ENCODE measurements at regions not wholly inside any gene's neighbourhood (a gene's known extent, or its start where the extent isn't known, plus 50 kb on each side); places are given as distances from the start of the nearest gene placed in this dataset.
"Not testable (repeated sequence)": the region's sequence is repeated elsewhere in the genome, so short reads cannot be mapped to it uniquely, and the experiment has no call there.

- DNase-seq (ENCODE audit: low read depth), result no peak
Measured at GRCh38 chr1:192862271-192862670, 53.4 kb downstream of the RGS2 start.

- no peak for DNase-seq (ENCODE audit: low read depth)
Measured at GRCh38 chr1:192866241-192866868, 57.5 kb downstream of the RGS2 start.

GRCh38 chr1:192867180-192867579 lies 58.3 kb downstream of the RGS2 start:
- DNase-seq (ENCODE audit: low read depth), result no peak

GRCh38 chr1:192869308-192869940 lies 60.6 kb downstream of the RGS2 start:
- DNase-seq (ENCODE audit: low read depth), result no peak

GRCh38 chr1:192872010-192872409 lies 63.2 kb downstream of the RGS2 start:
- no peak for DNase-seq (ENCODE audit: low read depth)

GRCh38 chr1:192873836-192874235 lies 65.0 kb downstream of the RGS2 start:
- DNase-seq (ENCODE audit: low read depth), result no peak

GRCh38 chr1:192876633-192877032 lies 67.8 kb downstream of the RGS2 start:
- no peak for DNase-seq (ENCODE audit: low read depth)

GRCh38 chr1:192877283-192877886 lies 68.5 kb downstream of the RGS2 start:
- DNase-seq (ENCODE audit: low read depth), result no peak

- no peak for DNase-seq (ENCODE audit: low read depth)
Measured at GRCh38 chr1:192878249-192878648, 69.4 kb downstream of the RGS2 start.

- DNase-seq (ENCODE audit: low read depth), result no peak
Measured at GRCh38 chr1:192879406-192879805, 70.6 kb downstream of the RGS2 start.

GRCh38 chr1:192880231-192880630 lies 71.4 kb downstream of the RGS2 start:
- no peak for DNase-seq (ENCODE audit: low read depth)

- no peak for DNase-seq (ENCODE audit: low read depth)
Measured at GRCh38 chr1:192884241-192884640, 75.4 kb downstream of the RGS2 start.

- DNase-seq (ENCODE audit: low read depth), result not testable (repeated sequence)
Measured at GRCh38 chr1:192885387-192885786, 76.5 kb downstream of the RGS2 start.

- no peak for DNase-seq (ENCODE audit: low read depth)
Measured at GRCh38 chr1:192887426-192887825, 78.6 kb downstream of the RGS2 start.

GRCh38 chr1:192888574-192888973 lies 79.7 kb downstream of the RGS2 start:
- no peak for DNase-seq (ENCODE audit: low read depth)

GRCh38 chr1:192889082-192889481 lies 80.2 kb downstream of the RGS2 start:
- no peak for DNase-seq (ENCODE audit: low read depth)

- no peak for DNase-seq (ENCODE audit: low read depth)
Measured at GRCh38 chr1:192890134-192890533, 81.3 kb downstream of the RGS2 start.

- DNase-seq (ENCODE audit: low read depth), result no peak
Measured at GRCh38 chr1:192892934-192893333, 84.1 kb downstream of the RGS2 start.

GRCh38 chr1:192895487-192895886 lies 86.6 kb downstream of the RGS2 start:
- not testable (repeated sequence) for DNase-seq (ENCODE audit: low read depth)

GRCh38 chr1:192896376-192896775 lies 87.5 kb downstream of the RGS2 start:
- DNase-seq (ENCODE audit: low read depth), result no peak

- DNase-seq (ENCODE audit: low read depth), result no peak
Measured at GRCh38 chr1:192901500-192901899, 92.7 kb downstream of the RGS2 start.

GRCh38 chr1:192903142-192903541 lies 94.3 kb downstream of the RGS2 start:
- DNase-seq (ENCODE audit: low read depth), result no peak

GRCh38 chr1:192904438-192904895 lies 95.6 kb downstream of the RGS2 start:
- peak; percentile 54 for DNase-seq (ENCODE audit: low read depth)

All from Daoy (cell line).